Jurkat, Clone E6-1 (cell line): ENCODE measurements at regions not wholly inside any gene's neighbourhood (a gene's known extent, or its start where the extent isn't known, plus 50 kb on each side); places are given as distances from the start of the nearest gene placed in this dataset.

Experiments used
- DNase-seq: peaks from one replicate; pipeline ENCODE4 v3.0.0-alpha.2; 2011; ENCODE audit warnings: low read depth, low spot score
- H3K4me3 ChIP-seq: 2 replicates; pipeline ENCODE4 v1.5.1; 2011; ENCODE audit warnings: mild to moderate bottlenecking, low read length, control low read depth, moderate library complexity

DNA sequence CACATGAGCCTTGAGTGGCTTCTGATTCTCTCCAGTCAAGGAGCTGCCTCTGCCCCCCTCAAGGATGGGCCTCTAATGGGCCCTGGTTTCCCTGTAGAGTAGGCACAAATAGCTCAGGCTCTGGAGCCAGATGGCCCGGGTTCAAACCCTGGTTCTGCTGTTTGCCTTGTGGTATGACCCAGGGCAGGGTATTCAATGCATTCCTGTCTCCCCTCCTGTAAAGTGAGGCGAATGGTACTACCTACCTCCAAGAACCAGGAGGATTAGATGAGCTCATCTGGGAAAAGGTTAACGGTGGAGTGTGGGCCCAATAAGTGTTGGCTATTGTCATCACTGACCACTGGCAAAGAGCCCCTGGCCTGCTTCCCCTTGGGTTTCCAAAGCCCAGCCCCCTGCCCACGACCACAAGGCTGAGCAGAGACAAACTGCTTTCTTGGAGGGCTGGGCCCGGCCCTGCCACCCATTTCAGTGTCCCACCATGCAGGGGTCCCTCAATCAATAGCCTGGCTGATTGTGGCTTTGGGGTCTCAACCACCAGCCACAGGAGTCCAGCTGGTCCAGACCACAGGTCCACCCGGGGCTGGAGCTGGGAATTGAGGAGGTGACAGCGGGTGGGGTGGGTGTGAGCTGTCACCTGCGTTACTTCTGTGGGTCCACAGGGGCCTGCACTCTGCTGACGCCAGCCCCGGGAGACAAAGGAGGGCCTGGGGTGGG lies 115.6 kb upstream of the RUNX3 start:
- DNase-seq, result no peak
- no peak overlapping the region for H3K4me3 ChIP-seq

DNA sequence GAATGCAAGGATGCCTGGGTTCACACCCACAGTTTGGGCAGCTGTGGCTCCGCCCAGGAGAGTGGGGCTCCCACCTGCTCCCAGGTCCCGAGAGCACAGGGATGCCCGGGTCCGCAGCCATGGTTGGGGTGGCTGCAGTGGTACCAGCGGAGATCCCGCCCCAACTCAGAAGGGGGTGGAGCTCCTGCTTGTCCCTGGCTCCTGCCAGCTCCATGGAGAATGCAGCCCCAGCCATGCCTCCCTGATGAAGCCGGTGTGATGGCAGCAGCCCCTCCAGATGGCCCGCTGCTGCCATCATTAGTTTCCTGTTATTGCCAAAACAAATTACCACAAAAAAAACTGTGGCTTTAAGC lies 113.1 kb upstream of the RUNX3 start:
- H3K4me3 ChIP-seq, result no peak overlapping the region
- no peak for DNase-seq

DNA sequence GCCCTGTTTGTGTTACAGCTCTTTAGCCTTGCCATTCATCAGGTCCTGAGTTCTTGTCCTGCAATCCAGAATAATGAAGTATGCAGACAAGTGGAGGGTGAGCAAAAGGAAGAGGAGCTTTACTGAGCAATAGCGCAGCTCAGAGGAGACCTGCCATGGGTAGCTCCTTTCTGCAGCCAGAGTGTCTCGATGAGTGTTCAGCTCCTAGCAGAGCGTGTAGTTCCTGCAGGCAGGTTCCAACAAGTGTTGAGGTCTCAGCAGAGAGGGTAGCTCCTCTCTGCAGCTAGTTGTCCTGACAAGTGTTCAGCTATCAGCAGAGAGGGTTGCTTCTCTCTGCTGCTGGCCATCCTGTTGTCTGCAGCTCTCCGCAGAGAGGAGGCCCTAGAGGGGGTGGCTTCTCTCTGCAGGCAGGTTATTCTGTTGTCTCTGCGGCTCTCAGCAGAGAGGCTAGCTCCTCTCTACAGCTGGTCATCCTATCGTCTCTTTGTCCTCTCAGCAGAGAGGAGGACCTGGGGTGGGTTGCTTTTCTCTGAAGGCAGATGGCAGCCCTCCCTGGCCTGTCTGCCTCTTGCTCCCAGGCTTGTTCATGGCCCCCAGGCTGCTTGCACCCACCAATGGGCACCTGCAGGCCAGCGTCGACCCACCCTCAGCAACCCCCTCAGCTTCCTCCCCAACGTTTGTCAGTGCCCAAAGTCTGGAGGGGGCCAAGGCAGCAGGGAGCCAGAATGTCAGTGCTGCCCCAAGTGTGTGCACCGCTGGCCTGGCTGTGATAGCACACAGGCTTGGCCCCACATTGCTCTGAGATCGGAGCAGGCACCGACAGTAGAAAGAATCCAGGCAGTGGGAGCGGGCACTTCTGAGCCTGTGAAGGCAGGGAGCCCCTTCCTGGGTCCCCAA lies 112.5 kb upstream of the RUNX3 start:
- no peak for DNase-seq
- H3K4me3 ChIP-seq, result no peak overlapping the region

DNA sequence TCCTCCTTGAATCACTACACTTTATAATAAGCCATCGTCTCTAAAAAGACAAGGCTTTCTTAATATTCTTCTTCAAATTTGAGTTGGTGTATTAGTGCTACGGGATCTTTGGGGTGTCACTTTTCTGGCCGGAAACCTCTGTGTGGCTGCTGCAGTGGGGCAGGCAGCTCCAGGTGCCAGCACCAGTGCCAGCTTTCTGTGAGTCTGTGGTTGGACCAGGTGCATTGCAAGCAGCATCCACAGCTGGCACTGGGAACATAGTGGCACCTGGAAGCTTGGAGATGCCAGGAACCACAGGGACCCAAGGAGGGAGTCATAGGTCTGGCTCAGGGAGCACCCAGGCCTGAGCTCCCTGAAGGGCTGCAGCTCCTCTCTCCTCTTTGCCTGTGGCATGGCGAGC lies 111.8 kb upstream of the RUNX3 start:
- DNase-seq, result no peak

DNA sequence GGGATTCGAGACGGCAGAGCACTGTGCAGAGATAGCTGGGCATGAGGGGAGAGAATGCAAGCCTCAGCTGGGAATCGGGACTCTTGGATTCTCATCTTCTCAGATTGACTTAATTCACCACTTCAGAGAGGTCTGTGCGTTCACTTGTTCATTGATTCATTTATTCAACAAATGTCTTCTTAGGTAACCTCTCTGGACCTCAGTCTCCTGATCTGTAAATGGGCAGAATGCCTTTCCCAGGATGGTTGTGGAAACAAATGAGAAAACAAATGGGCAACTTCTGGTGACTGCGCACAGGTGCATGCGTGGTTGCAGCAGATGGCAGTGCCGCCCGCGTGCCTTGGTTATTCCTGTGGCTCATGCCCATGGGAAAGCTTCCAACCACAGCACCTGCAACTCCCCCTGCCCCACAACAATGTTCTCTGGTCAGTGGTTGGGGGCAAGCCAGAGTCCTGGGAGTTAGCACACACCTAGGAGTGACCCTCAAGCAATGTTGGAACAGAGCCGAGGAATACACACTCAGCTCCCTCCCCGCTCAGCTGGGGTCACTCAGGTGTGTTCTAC lies 110.1 kb upstream of the RUNX3 start:
- no peak for DNase-seq
- no peak overlapping the region for H3K4me3 ChIP-seq

More for the DNA sequence above, 111.8 kb upstream of the RUNX3 start:
- H3K4me3 ChIP-seq, result no peak overlapping the region

DNA sequence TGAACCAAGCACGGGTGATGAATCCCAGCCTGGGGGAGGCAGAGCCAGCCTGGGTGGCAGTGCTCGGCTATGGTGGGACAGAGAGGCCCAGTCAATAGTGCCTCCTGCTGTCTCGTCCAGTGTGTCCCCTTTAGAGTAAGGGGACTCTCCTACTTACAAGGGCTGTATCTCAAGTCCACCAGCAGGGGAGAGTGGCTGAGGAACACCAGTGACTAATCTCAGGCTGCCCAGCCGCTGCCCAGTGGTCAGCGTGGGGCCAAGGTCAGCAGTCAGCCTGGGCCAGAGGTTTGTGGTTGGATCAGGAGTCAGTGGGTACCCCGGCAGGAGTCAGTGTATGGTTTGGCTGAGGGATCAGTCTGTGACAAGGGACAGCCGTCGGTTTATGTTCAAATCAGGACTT lies 109.2 kb upstream of the RUNX3 start:
- H3K4me3 ChIP-seq, result no peak overlapping the region
- DNase-seq, result no peak

DNA sequence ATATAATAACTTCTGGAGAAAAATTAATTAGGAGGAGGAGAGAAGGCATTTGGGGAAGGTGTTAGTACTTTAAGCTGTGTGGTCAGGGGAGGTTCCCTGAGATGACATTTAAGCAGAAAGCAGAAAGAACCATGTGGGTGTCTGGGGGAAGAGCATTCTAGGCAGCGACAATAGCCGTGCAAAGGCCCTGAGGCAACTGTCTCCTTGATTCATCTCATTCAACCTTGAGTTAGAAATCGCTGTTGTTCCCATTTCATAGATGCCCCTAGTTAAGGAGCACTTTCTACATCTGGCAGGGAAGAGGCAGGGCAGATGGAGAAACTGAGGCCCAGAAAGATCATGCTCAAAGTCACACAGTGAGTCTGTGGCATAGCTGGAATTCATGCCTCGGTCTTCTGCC lies 108.6 kb upstream of the RUNX3 start:
- no peak for DNase-seq
- H3K4me3 ChIP-seq, result no peak overlapping the region

DNA sequence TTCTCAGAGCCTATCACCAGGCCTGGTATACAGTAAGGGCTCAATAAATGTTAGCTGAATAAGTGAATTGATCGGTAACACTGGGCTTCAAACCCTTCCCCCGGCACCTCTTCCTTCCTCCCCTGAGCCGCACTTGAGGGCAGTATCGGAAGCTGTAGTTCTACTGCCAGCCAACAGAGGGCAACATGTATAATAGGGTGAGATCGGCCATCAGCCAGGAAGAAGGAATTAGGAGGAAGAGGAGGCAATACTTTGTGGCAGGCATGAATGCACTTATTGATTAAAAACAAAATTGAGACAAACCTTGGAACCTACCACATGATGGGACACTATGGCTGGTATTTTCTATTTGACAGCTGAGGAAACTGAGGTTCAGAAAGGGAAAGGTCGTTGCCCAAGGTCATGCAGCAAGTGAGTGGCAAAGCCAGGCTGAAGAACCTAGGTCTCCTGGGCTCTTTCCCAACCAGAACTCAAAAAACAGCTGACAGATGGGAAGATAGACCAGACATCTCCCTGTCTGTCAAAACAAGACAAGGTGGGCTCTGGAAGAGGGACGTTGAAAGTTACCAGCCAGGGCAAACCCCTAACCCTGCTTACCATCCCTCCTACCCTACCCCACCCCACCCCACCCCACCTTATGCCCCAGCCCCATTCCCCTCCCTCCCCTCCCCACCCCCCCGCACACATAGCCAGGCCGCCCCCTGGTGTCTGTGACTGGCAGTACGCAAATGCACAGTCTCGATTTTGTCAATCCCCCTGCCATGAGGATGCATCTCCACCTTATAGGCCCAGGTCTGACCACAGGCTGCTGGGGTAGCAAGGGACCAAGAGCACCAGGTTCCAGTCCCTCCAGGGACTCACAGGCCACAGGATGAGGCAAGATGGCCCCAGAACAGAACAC lies 107.3 kb upstream of the RUNX3 start:
- peak; percentile 72 for DNase-seq

DNA sequence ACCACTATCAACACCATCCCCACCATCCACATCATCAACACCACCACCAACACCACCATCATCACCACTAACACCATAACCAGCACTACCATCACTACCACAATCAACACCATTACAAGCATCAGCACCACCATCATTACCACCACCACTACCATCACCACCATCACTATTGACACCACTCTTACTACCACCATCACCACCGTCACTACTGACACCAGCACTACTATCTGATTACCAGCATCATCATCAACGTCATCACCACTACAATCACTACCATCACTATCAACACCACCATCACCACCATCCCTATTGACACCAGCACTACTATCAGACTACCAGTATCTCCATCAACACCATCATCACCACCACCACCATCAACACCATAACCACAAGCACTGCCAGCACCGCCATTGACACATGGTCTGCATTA lies 106.1 kb upstream of the RUNX3 start:
- no peak overlapping the region for H3K4me3 ChIP-seq
- DNase-seq, result no peak

More for the DNA sequence above, 107.3 kb upstream of the RUNX3 start:
- 0 out of 2 replicates have a peak overlapping the region, but pooled peaks have one; percentile 6 for H3K4me3 ChIP-seq

DNA sequence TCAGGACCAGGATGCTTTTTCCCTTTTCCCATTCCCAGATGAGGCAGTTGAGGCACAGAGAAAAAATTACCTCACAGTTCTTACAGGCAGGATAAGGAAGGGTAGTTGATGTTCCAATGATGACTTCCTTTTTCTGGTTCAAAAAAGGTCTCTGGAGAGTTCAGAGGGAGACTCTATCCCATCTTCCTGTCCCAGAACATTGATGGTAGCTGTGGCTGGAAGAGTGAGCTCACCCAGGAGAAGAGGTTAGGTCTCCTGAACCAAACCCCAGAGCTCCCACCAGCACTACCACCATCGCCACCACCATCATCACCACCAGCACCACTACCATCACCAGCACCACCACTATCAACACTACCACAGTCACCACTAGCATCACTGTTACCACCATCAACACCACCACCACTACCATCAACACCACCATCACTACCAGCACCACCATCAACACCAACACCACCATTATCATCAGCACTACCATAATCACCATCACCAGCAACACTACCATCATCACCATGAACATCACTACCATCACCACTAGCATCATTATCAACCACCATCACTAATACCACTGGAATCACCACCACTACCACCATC lies 105.5 kb upstream of the RUNX3 start:
- H3K4me3 ChIP-seq, result no peak overlapping the region
- no peak for DNase-seq

DNA sequence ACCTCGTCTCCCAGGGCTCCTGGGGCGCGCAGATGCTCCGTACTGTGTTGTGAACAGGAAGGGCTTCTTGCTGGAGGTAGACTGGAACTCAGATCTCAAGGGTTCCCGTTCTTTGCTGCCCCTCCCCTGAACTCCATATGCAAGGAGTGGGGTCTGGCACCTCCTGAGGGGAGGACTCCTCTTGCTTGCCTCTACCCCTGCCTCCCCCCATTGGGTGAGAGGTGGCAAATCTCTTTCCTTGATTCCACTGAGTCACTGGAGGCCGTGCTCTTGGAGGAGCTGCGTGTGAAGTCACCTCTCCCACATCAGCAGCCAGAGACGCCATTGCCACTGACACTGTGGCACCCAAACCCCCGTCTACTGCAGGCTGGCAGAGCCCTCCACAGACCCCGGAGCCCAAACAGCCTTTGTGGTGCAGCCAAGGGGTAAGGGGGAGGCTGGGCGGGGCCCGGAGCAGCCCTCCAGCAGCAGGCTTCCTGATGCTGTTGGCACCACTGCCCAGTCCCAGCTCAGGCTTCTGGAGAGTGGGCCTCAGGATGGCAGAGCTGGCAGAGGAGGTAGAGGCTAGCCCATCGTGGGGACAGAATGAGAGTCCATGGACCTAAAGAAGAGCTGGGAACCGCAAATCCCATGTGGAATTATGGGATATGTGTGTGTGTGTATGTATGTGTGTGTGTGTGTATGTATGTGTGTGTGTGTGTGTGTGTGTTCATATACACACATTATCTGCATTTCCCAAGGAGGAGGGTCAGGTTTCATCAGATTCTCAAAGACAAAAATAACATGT lies 104.9 kb upstream of the RUNX3 start:
- DNase-seq, result no peak
- H3K4me3 ChIP-seq, result no peak overlapping the region

DNA sequence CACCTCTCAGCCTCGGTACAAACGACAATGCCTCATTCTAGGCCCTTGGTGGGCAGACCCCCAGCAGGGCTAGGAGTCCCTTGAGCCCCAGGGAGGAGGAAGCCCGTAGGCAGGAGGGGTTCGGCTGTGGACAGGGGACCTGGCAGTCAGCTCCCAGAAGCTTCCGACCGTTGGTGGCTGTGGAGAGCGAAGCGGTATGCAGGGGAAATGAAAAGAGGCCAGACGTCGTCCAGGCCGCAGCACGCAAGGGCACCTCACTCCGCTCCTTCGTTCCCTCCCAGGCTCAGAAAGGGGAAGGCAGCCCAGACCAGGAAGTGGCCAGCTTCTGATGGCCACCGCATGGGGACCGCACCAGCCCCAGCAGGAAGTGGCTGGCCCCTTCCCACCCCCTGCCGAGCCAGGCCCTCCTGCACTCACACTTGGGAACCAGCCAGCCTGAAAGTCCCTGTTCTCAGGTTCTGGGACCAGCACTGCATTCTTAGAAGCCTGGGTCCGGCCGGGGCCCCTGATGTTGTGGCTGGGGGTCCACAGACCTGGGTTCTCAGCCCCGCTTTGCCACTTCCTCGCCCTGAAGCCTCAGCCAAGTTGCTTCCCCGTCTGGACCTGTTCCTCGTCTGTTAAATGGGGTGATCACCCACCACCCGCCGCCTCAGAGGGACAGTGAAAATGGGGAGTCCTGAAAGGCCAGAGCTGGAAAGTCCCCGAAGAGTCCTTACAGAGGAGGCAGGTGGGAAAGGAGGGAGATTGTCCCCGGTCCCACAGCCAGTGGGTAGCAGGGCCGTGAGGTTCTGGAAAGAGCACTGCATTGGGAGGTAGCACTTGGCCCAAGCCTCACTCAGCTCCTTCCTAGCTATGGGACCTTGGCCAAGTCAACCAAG lies 104.0 kb upstream of the RUNX3 start:
- H3K4me3 ChIP-seq, result no peak overlapping the region
- DNase-seq, result no peak

DNA sequence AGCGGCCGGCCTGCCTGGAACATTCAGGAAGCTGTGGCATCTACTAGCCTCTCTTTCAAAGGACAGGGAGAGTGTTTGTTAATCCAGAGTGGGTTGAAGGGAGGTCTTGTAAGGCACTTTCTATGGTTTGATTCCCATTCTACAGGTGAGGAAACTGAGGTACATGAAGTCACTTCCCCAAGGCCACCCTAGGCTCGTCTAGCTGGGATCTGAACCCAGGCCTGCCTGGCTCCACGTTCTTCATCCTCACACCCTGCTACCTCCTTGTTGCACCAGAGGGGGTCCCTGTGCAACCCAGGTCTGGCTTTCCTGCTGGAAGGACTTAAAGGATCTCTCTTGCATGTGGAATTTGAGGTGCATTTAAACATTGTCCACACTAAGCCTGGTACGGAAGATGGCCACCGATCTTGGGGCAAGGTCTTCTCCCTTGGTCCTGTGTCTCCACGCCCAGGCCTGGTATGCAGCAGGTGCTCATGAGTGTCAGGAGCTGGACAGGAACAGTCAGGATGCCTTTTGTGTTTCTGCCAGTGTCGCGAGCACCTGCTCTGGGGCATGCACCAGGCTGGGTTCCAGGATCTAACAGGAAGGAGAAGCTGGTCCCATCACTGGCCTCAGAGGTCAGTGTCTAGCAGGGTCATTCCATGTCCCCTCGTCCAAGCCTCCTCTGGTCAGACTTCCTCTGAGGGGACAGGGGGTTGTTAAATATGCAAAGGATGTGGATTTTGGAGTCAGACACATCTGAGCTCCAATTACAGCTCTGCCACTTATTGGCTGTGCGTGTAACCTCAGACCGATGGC lies 103.2 kb upstream of the RUNX3 start:
- no peak for DNase-seq
- H3K4me3 ChIP-seq, result no peak overlapping the region

DNA sequence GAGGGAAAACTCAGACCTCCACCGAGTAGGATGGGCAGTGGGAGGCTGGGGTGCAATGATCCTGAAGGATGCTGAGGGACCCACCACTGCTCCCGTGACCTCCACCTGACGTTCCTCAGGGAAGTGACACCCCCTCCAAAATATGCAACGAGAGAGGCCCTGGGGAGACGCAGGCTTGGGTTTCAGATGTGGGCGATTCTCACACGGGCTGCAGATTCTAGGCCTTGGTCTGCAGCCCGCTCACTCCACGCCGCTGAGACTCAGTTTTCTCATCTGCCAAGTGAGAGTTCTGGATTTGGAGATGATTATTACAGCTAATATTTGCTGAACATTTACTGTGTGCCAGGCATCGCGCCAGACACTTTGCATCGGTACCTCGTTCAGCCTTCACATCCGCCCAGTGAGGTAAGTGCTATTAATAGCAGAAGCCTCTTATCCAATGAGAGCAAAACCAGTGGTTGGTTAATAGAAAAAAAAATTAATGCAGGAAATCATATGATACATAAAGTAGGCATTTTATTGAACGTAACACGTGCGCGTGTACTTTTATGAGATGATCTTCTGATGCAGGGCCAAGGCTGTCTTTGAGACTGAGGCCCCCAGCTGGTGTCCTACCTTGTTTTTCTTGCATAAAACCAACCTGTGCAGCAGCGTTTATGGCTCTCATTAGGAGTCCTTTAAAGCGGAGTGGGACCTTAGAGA lies 102.0 kb upstream of the RUNX3 start:
- no peak for DNase-seq
- no peak overlapping the region for H3K4me3 ChIP-seq

DNA sequence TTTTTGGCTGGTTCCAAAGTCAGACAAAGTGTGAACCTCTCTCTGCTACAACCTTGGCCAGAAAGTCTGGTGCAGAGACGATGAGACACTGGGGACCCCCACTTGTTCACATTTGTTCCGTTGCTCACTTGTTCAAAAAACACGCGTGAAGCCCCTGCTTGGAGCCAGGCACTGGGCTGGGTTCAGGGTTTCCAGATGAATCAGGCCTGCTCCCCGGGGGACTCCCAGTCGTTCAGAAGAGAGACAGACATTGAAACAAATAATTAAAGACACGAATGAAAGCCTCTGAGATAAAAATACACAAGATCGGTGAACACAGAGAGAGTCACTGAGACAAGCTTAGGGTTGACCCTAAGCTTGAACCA lies 101.5 kb upstream of the RUNX3 start:
- DNase-seq, result no peak
- H3K4me3 ChIP-seq, result no peak overlapping the region
